SK-N-SH treated with all-trans-retinoic acid at 6 μM for 48 hours (cell line): ENCODE measurements at regions not wholly inside any gene's neighbourhood (a gene's known extent, or its start where the extent isn't known, plus 50 kb on each side); places are given as distances from the start of the nearest gene placed in this dataset.

Experiments
- ARNTL ChIP-seq: fragments of 450-650 bp; formaldehyde crosslinking; IDR thresholded peaks from 2 replicates; pipeline ENCODE4 v1.5.0; 2020; ENCODE audit warnings: low read depth, mild to moderate bottlenecking, moderate library complexity, borderline replicate concordance
- TCF4 ChIP-seq: fragments of 250-450 bp; sonication (Bioruptor Pico); IDR thresholded peaks from 2 replicates; pipeline ENCODE4 v1.8.0; 2021; ENCODE audit warnings: mild to moderate bottlenecking, moderate library complexity, borderline replicate concordance
- ZC3H10 ChIP-seq: fragments of 250-450 bp; sonication (Bioruptor Pico); IDR thresholded peaks from 2 replicates; pipeline ENCODE4 v1.5.1; 2021; ENCODE audit warnings: mild to moderate bottlenecking, moderate library complexity
- ZFP30 ChIP-seq: fragments of 450-650 bp; formaldehyde crosslinking; IDR thresholded peaks from 2 replicates; pipeline ENCODE4 v1.5.0; 2022; ENCODE audit warnings: mild to moderate bottlenecking, moderate library complexity
- TF ChIP-seq, protein P1 (sequence below): fragments of 250-450 bp; sonication (Bioruptor Pico); IDR thresholded peaks from 2 replicates; pipeline ENCODE4 v1.5.1; 2021; ENCODE audit warnings: mild to moderate bottlenecking, moderate library complexity
- TF ChIP-seq, protein P2 (sequence below): fragments of 250-450 bp; sonication (Bioruptor Pico); IDR thresholded peaks from 2 replicates; pipeline ENCODE4 v1.8.0; 2020; ENCODE audit warnings: mild to moderate bottlenecking, moderate library complexity, borderline replicate concordance

DNA sequence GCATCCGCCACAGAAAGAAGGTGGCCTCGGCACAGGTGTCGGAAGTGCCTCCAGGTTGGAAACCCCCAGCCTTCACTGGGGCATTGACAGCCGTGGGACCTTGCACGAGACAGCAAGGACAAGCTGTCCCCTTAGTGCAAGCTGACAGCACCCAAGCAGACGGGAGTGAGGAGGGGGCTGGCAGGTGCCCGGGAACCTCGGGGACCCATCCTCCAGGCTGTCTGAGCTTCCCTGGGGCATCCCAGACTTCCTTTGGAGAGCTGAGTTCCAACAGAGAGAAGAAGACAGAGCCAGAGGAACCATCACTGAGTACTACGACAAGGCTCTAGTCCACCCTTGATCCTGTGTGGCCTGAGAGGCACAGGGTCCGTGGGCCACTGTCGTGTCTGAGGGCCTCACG is 100.6 kb upstream of the RAB4A start:
- TF ChIP-seq ZC3H10 (no peak), TCF4 (CRISPR knock-in tag) (no peak), ZFP30 (CRISPR knock-in tag) (no peak), ARNTL (CRISPR knock-in tag) (no peak)
- TF ChIP-seq, protein P1, sequence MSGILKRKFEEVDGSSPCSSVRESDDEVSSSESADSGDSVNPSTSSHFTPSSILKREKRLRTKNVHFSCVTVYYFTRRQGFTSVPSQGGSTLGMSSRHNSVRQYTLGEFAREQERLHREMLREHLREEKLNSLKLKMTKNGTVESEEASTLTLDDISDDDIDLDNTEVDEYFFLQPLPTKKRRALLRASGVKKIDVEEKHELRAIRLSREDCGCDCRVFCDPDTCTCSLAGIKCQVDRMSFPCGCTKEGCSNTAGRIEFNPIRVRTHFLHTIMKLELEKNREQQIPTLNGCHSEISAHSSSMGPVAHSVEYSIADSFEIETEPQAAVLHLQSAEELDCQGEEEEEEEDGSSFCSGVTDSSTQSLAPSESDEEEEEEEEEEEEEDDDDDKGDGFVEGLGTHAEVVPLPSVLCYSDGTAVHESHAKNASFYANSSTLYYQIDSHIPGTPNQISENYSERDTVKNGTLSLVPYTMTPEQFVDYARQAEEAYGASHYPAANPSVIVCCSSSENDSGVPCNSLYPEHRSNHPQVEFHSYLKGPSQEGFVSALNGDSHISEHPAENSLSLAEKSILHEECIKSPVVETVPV (CRISPR knock-in tag) = no peak
- TF ChIP-seq, protein P2, sequence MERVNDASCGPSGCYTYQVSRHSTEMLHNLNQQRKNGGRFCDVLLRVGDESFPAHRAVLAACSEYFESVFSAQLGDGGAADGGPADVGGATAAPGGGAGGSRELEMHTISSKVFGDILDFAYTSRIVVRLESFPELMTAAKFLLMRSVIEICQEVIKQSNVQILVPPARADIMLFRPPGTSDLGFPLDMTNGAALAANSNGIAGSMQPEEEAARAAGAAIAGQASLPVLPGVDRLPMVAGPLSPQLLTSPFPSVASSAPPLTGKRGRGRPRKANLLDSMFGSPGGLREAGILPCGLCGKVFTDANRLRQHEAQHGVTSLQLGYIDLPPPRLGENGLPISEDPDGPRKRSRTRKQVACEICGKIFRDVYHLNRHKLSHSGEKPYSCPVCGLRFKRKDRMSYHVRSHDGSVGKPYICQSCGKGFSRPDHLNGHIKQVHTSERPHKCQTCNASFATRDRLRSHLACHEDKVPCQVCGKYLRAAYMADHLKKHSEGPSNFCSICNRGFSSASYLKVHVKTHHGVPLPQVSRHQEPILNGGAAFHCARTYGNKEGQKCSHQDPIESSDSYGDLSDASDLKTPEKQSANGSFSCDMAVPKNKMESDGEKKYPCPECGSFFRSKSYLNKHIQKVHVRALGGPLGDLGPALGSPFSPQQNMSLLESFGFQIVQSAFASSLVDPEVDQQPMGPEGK (CRISPR knock-in tag) = no peak
